Gastroesophageal sphincter (tissue), 4 donors: ENCODE measurements at regions not wholly inside any gene's neighbourhood (a gene's known extent, or its start where the extent isn't known, plus 50 kb on each side); places are given as distances from the start of the nearest gene placed in this dataset.

Source experiments
- ATAC-seq: fragments of 150-250 bp; one replicate; pipeline ENCODE4 v1.9.1; 2016; ENCODE audit warnings: mild to moderate bottlenecking, moderate library complexity
- H3K27ac ChIP-seq, 4 donors: fragments of 200-600 bp; sonication (generic) in 3 of 4; 1 replicate in 3 of 4; 2 replicates in 1 of 4; pipeline ENCODE4 v1.5.1; 2016 to 2019
- H3K27me3 ChIP-seq: fragments of 200-600 bp; sonication (generic); one replicate; pipeline ENCODE4 v1.5.1; 2019
- H3K36me3 ChIP-seq, 2 donors: fragments of 200-600 bp; sonication (generic); one replicate each; pipeline ENCODE4 v1.5.1; 2019; ENCODE audit warnings: control low read depth in 1 of 2
- H3K4me1 ChIP-seq, 3 donors: fragments of 200-600 bp; sonication (generic); 1 replicate in 2 of 3; 2 replicates in 1 of 3; pipeline ENCODE4 v1.5.1; 2016 to 2019; ENCODE audit warnings: control low read depth in 2 of 3
- H3K4me3 ChIP-seq, 2 donors: fragments of 200-600 bp; sonication (generic); one replicate each; pipeline ENCODE4 v1.5.1; 2019; ENCODE audit warnings: mild to moderate bottlenecking in 1 of 2, moderate library complexity in 1 of 2
- H3K9me3 ChIP-seq, 3 donors: fragments of 200-600 bp; sonication (generic); one replicate each; pipeline ENCODE4 v1.5.1; 2017 to 2019; ENCODE audit warnings: control low read depth in 2 of 3
- EP300 ChIP-seq: sonication (generic); formaldehyde crosslinking; IDR thresholded peaks from one replicate; pipeline ENCODE4 v1.6.1; 2017; ENCODE audit warnings: antibody characterized with exemption, mild to moderate bottlenecking
- POLR2A ChIP-seq, 2 donors: fragments of 450-650 bp; IDR thresholded peaks; one replicate each; pipeline ENCODE4 v1.6.1; 2017; ENCODE audit warnings: antibody characterized with exemption in 2 of 2, mild to moderate bottlenecking in 2 of 2, moderate library complexity in 1 of 2
- POLR2AphosphoS5 ChIP-seq: sonication (generic); formaldehyde crosslinking; IDR thresholded peaks from one replicate; pipeline ENCODE4 v1.6.1; 2017; ENCODE audit warnings: antibody characterized with exemption
- WGBS, 2 donors: methylation state at CpG; one replicate each; pipeline ENCODE4 v1.1.5; 2018; ENCODE audit warnings: low coverage in 1 of 2; 5-methylcytosine and 5-hydroxymethylcytosine counted together
- TF ChIP-seq, protein P1 (sequence below), 4 experiments: fragments of 200-600 bp in 2 of 4; fragments of 450-650 bp in 2 of 4; sonication (generic) in 1 of 4; IDR thresholded peaks; one replicate each; pipeline ENCODE4 v1.5.1; 2017 to 2019; ENCODE audit warnings: antibody characterized with exemption in 4 of 4, mild to moderate bottlenecking in 2 of 4, moderate library complexity in 2 of 4

- no peak for ATAC-seq
- no peaks in the 10 kb centered on the region for H3K36me3 ChIP-seq
- no peak overlapping the region for H3K4me3 ChIP-seq
- peaks cover 0 to 6% (median 0%) of the 10 kb centered on the region in 3 donors for H3K4me1 ChIP-seq
- WGBS, 2 donors, result 66 to 75% methylated on average over 2 of the region's 2 CpGs
- TF ChIP-seq, protein P1, sequence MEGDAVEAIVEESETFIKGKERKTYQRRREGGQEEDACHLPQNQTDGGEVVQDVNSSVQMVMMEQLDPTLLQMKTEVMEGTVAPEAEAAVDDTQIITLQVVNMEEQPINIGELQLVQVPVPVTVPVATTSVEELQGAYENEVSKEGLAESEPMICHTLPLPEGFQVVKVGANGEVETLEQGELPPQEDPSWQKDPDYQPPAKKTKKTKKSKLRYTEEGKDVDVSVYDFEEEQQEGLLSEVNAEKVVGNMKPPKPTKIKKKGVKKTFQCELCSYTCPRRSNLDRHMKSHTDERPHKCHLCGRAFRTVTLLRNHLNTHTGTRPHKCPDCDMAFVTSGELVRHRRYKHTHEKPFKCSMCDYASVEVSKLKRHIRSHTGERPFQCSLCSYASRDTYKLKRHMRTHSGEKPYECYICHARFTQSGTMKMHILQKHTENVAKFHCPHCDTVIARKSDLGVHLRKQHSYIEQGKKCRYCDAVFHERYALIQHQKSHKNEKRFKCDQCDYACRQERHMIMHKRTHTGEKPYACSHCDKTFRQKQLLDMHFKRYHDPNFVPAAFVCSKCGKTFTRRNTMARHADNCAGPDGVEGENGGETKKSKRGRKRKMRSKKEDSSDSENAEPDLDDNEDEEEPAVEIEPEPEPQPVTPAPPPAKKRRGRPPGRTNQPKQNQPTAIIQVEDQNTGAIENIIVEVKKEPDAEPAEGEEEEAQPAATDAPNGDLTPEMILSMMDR (IDR thresholded peaks at IDR 0.05), result no peak
- TF ChIP-seq POLR2A (IDR thresholded peaks at IDR 0.05) (no peak), POLR2AphosphoS5 (no peak), EP300 (no peak)
- no peaks in the 10 kb centered on the region for H3K27me3 ChIP-seq
- no peaks in the 10 kb centered on the region for H3K9me3 ChIP-seq
- no peak overlapping the region for H3K27ac ChIP-seq
Measured at GRCh38 chr3:6097021-6097420, 763.9 kb upstream of the GRM7 start.

GRCh38 chr3:6097556-6097955, 763.4 kb upstream of the GRM7 start:
- TF ChIP-seq, protein P1 (IDR thresholded peaks at IDR 0.05), result no peak
- TF ChIP-seq POLR2A (IDR thresholded peaks at IDR 0.05) (no peak), EP300 (no peak), POLR2AphosphoS5 (no peak)
- Histone ChIP-seq H3K9me3 (no peaks in the 10 kb centered on the region), H3K27me3 (no peaks in the 10 kb centered on the region), H3K27ac (no peak overlapping the region), H3K4me3 (no peak overlapping the region), H3K36me3 (no peaks in the 10 kb centered on the region), H3K4me1 (peaks cover 0 to 6% (median 0%) of the 10 kb centered on the region in 3 donors)
- WGBS, 2 donors, result 34 to 71% methylated on average over 2 of the region's 2 CpGs
- no peak for ATAC-seq

- 56 to 76% methylated on average over 3 of the region's 3 CpGs for WGBS, 2 donors
- no peak for ATAC-seq
- Histone ChIP-seq H3K4me1 (peaks cover 0 to 6% (median 0%) of the 10 kb centered on the region in 3 donors), H3K27me3 (no peaks in the 10 kb centered on the region), H3K9me3 (no peaks in the 10 kb centered on the region), H3K36me3 (no peaks in the 10 kb centered on the region), H3K27ac (no peak overlapping the region), H3K4me3 (no peak overlapping the region)
- TF ChIP-seq, protein P1 (IDR thresholded peaks at IDR 0.05), result no peak
- TF ChIP-seq POLR2AphosphoS5 (no peak), EP300 (no peak), POLR2A (IDR thresholded peaks at IDR 0.05) (no peak)
Measured at GRCh38 chr3:6098516-6099157, 762.3 kb upstream of the GRM7 start.

GRCh38 chr3:6099458-6100075, 761.3 kb upstream of the GRM7 start:
- ATAC-seq, result no peak
- Histone ChIP-seq H3K4me3 (no peak overlapping the region), H3K4me1 (peaks cover 0 to 6% (median 0%) of the 10 kb centered on the region in 3 donors), H3K9me3 (no peaks in the 10 kb centered on the region), H3K27me3 (no peaks in the 10 kb centered on the region), H3K27ac (no peak overlapping the region), H3K36me3 (no peaks in the 10 kb centered on the region)
- TF ChIP-seq EP300, result no peak
- peak; percentile 43 for TF ChIP-seq POLR2AphosphoS5
- no peak for TF ChIP-seq POLR2A (IDR thresholded peaks at IDR 0.05)
- TF ChIP-seq, protein P1 (IDR thresholded peaks at IDR 0.05), result no peak
- 20 to 22% methylated on average over 1 to 5 of the region's 5 CpGs for WGBS, 2 donors

DNA sequence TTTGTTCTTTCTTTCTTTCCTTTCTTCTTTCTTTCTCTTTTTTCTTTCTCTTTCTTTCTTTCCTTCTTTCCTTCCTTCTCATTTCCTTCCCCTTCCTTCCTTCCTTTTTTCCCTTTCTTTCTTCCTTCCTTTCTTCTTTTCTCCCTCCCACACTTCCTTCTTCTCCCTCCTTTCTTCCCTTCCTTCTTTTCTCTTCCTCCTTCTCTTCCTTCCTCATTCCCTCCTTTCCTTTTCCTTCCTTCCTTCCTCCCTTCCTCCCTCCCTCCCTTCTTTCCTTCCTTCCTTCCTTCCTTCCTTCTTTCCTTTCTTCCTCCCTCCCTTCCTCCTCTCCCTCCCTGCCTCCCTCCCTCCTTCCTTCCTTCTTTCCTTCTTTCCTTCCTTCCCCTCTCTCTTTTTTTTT, 755.7 kb upstream of the GRM7 start:
- H3K27me3 ChIP-seq, result no peaks in the 10 kb centered on the region
- H3K4me1 ChIP-seq, result peaks cover 0 to under 1% (median 0%) of the 10 kb centered on the region in 3 donors
- H3K27ac ChIP-seq, result no peak overlapping the region
- H3K9me3 ChIP-seq, result no peaks in the 10 kb centered on the region
- no peaks in the 10 kb centered on the region for H3K36me3 ChIP-seq
- no peak overlapping the region for H3K4me3 ChIP-seq
- no peak for ATAC-seq
- TF ChIP-seq POLR2A (IDR thresholded peaks at IDR 0.05), result no peak
- TF ChIP-seq EP300, result no peak
- TF ChIP-seq, protein P1 (IDR thresholded peaks at IDR 0.05), result no peak
- TF ChIP-seq POLR2AphosphoS5, result no peak
